IMR-90 (cell line): ENCODE measurements at regions not wholly inside any gene's neighbourhood (a gene's known extent, or its start where the extent isn't known, plus 50 kb on each side); places are given as distances from the start of the nearest gene placed in this dataset.

Experiments used
- ATAC-seq: fragments of 200-7000 bp; cut with Tn5 transposase; 2 replicates; pipeline ENCODE4 v1.9.1; 2020; ENCODE audit warnings: low read depth, mild to moderate bottlenecking, moderate library complexity
- BruUV-seq: library from RNA; stranded (reverse); fragments of 400-500 nt; replicated peaks from 2 replicates; lab custom pipeline; 2021; lab: Mats Ljungman, UMichigan
- CTCF ChIA-PET: fragments of 300-600 bp; formaldehyde crosslinking; extraction: SDS; loops from one replicate; lab custom pipeline; 2021; ENCODE audit warnings: antibody characterized with exemption; lab: Yijun Ruan, JAX
- POLR2A ChIA-PET: fragments of 300-600 bp; sonication (Branson Sonifier 250); formaldehyde crosslinking; loops from one replicate; lab custom pipeline; 2022; ENCODE audit warnings: antibody characterized with exemption; ENCODE audit not compliant: unreplicated experiment; lab: Charles Lee
- DNase-seq: peaks from one replicate; pipeline ENCODE4 v3.0.0; 2013
- H2AFZ ChIP-seq: replicated peaks from 2 replicates; pipeline ENCODE3; 2013; ENCODE audit warnings: low read length, mild to moderate bottlenecking; ENCODE audit not compliant: poor library complexity
- H2AK5ac ChIP-seq: 2 replicates; pipeline ENCODE4 v1.6.1; 2013; ENCODE audit warnings: low read depth, low read length, inconsistent platforms
- H2AK9ac ChIP-seq: replicated peaks from 2 replicates; pipeline ENCODE3; 2013; ENCODE audit warnings: mild to moderate bottlenecking, low read depth, low read length, moderate library complexity; ENCODE audit not compliant: poor library complexity
- H2BK120ac ChIP-seq: 2 replicates; pipeline ENCODE4 v1.6.1; 2013; ENCODE audit warnings: low read depth, low read length, inconsistent platforms
- H2BK15ac ChIP-seq: 3 replicates; pipeline ENCODE4 v1.6.1; 2013; ENCODE audit warnings: low read depth, low read length, inconsistent platforms
- H2BK20ac ChIP-seq: 2 replicates; pipeline ENCODE4 v1.6.1; 2013; ENCODE audit warnings: low read depth, mild to moderate bottlenecking, inconsistent platforms, low read length, moderate library complexity
- H2BK5ac ChIP-seq: 2 replicates; pipeline ENCODE4 v1.6.1; 2013; ENCODE audit warnings: mild to moderate bottlenecking, low read depth, low read length, inconsistent platforms; ENCODE audit not compliant: poor library complexity, severe bottlenecking
- H3K14ac ChIP-seq: replicated peaks from 2 replicates; pipeline ENCODE4 v1.6.1; 2013; ENCODE audit warnings: low read depth, low read length, inconsistent platforms
- H3K18ac ChIP-seq: 2 replicates; pipeline ENCODE4 v1.6.1; 2013; ENCODE audit warnings: low read depth, low read length, control low read depth
- H3K23ac ChIP-seq: 2 replicates; pipeline ENCODE4 v1.6.1; 2013; ENCODE audit warnings: low read depth, low read length, inconsistent platforms
- H3K27ac ChIP-seq: 2 replicates; pipeline ENCODE4 v1.5.1; 2013; ENCODE audit warnings: mild to moderate bottlenecking, control low read depth, low read length; ENCODE audit not compliant: insufficient read depth
- H3K27me3 ChIP-seq: 2 replicates; pipeline ENCODE4 v1.6.1; 2013; ENCODE audit warnings: low read length; ENCODE audit not compliant: control insufficient read depth, insufficient read depth
- H3K36me3 ChIP-seq: 2 replicates; pipeline ENCODE4 v1.6.1; 2013; ENCODE audit warnings: low read length, mixed read lengths; ENCODE audit not compliant: control insufficient read depth, insufficient read depth
- H3K4ac ChIP-seq: 2 replicates; pipeline ENCODE4 v1.6.1; 2013; ENCODE audit warnings: low read depth, low read length, inconsistent platforms
- H3K4me1 ChIP-seq: 2 replicates; pipeline ENCODE4 v1.6.1; 2013; ENCODE audit warnings: low read length, mixed read lengths; ENCODE audit not compliant: control insufficient read depth, insufficient read depth
- H3K4me2 ChIP-seq: 2 replicates; pipeline ENCODE4 v1.6.1; 2013; ENCODE audit warnings: low read depth, mild to moderate bottlenecking, control low read depth, low read length, moderate library complexity
- H3K4me3 ChIP-seq: 2 replicates; pipeline ENCODE4 v1.5.1; 2013; ENCODE audit warnings: low read depth, mild to moderate bottlenecking, control low read depth, low read length, moderate library complexity; ENCODE audit not compliant: insufficient read depth
- H3K56ac ChIP-seq: 2 replicates; pipeline ENCODE4 v1.6.1; 2013; ENCODE audit warnings: low read length, inconsistent platforms; ENCODE audit not compliant: insufficient read depth; ENCODE audit errors: extremely low read depth
- H3K79me1 ChIP-seq, 2 experiments: 2 replicates each; pipeline ENCODE4 v1.6.1; 2013; ENCODE audit warnings: low read length in 2 of 2, inconsistent platforms in 1 of 2, low read depth in 1 of 2
- H3K9ac ChIP-seq: 2 replicates; pipeline ENCODE4 v1.6.1; 2013; ENCODE audit warnings: low read depth, low read length, control low read depth
- H3K9me1 ChIP-seq: 2 replicates; pipeline ENCODE4 v1.6.1; 2013; ENCODE audit warnings: low read length, inconsistent platforms; ENCODE audit not compliant: insufficient read depth
- H3K9me3 ChIP-seq: 2 replicates; pipeline ENCODE4 v1.6.1; 2013; ENCODE audit warnings: low read length; ENCODE audit not compliant: control insufficient read depth, insufficient read depth
- H4K20me1 ChIP-seq: 2 replicates; pipeline ENCODE4 v1.6.1; 2013; ENCODE audit warnings: low read length, inconsistent platforms; ENCODE audit not compliant: insufficient read depth
- H4K5ac ChIP-seq: 2 replicates; pipeline ENCODE4 v1.6.1; 2013; ENCODE audit warnings: mild to moderate bottlenecking, low read depth, low read length, control low read depth
- H4K8ac ChIP-seq, 2 experiments: 2 replicates each; pipeline ENCODE4 v1.6.1; 2013; ENCODE audit warnings: low read depth in 2 of 2, low read length in 2 of 2, control low read depth in 1 of 2, inconsistent platforms in 1 of 2
- H4K91ac ChIP-seq: 2 replicates; pipeline ENCODE4 v1.6.1; 2013; ENCODE audit warnings: low read depth, low read length, inconsistent platforms; ENCODE audit not compliant: insufficient read depth
- CEBPB ChIP-seq: IDR thresholded peaks from 2 replicates; pipeline ENCODE4 v1.6.1; 2012; ENCODE audit warnings: low read depth, low read length, improper control_type of control experiment
- ELK1 ChIP-seq: fragments of 150-350 bp; IDR thresholded peaks from 2 replicates; pipeline ENCODE4 v1.6.1; 2016; ENCODE audit warnings: low read depth, mild to moderate bottlenecking, low read length, moderate library complexity, borderline replicate concordance
- WGBS, 2 experiments: methylation state at CpG; one replicate each; pipeline versions ENCODE4 v1.1.5 to v1.1.7; 2013; ENCODE audit warnings: missing lambda C conversion rate in 2 of 2; ENCODE audit not compliant: insufficient read length in 1 of 2; ENCODE audit errors: extremely low coverage in 2 of 2; 5-methylcytosine and 5-hydroxymethylcytosine counted together
- dilution Hi-C: fragments of 300-500 bp; cut with HindIII; formaldehyde crosslinking; loops from one replicate; pipeline ENCODE4 v1.14.3; 2018; ENCODE audit warnings: low sequenced_read_pairs; ENCODE audit not compliant: unreplicated experiment
- in situ Hi-C: fragments of 300-500 bp; cut with MboI; formaldehyde crosslinking; loops from 3 replicates; pipeline ENCODE4 v1.14.3; 2019; ENCODE audit warnings: low sequenced_read_pairs, inconsistent platforms, mixed read lengths
- intact Hi-C: fragments of 100-400 bp; cut with micrococcal nuclease; formaldehyde crosslinking; loops from 2 replicates; pipeline ENCODE4 v1.10.0; 2022

DNA sequence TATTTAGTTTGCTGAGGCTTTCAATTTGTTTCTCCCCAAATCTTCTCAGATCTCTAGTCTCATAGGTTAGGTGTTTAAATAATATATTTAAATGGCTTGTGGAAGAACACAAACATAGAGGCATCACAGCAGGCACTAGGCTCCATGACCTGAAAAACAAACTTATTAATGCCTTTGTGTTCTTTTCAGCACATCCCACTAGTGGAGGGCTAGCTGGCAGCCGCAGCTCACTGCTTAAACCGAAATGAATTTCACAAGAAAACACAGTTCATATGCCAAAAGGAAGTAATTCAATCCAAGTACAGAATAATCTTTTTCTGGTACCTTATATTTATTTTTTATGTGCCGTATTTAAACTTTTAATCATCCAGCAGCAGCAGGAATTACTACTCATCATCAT is 382.5 kb downstream of the PLK2 start:
- H3K56ac ChIP-seq, result no peak overlapping the region
- no peak for DNase-seq
- no peaks in the 10 kb centered on the region for H3K9me3 ChIP-seq
- no peaks in the 10 kb centered on the region for H3K27me3 ChIP-seq
- H3K4ac ChIP-seq, result no peak overlapping the region
- no peak overlapping the region for H3K27ac ChIP-seq
- no peak overlapping the region for H3K4me2 ChIP-seq
- H2BK15ac ChIP-seq, result no peak overlapping the region
- no TSS peak for BruUV-seq
- peaks cover 2% of the 10 kb centered on the region; the same call in 1 of the 2 replicates for H3K4me1 ChIP-seq
- no peak overlapping the region for H2BK20ac ChIP-seq
- no peak overlapping the region for H2BK5ac ChIP-seq
- dilution Hi-C loops, result no loop called here
- no peak overlapping the region for H4K5ac ChIP-seq
- TF ChIP-seq ELK1 (no peak), CEBPB (no peak)
- no peak overlapping the region for H2AFZ ChIP-seq
- H3K23ac ChIP-seq, result no peak overlapping the region
- no peaks in the 10 kb centered on the region for H3K79me1 ChIP-seq
- no peak overlapping the region for H3K14ac ChIP-seq
- no peak for ATAC-seq
- no peaks in the 10 kb centered on the region for H3K36me3 ChIP-seq
- H4K8ac ChIP-seq, result no peak overlapping the region
- H2AK5ac ChIP-seq, result no peak overlapping the region
- no peak overlapping the region for H3K4me3 ChIP-seq
- H2BK120ac ChIP-seq, result no peak overlapping the region
- WGBS, 2 experiments, result no CpG with 5 or more reads among the region's 3 CpGs
- POLR2A ChIA-PET, result no interaction called here
- intact Hi-C loops, result no loop called here
- CTCF ChIA-PET, result no interaction called here
- in situ Hi-C loops, result no loop called here
- H3K9ac ChIP-seq, result no peak overlapping the region
- H3K9me1 ChIP-seq, result no peaks in the 10 kb centered on the region
- H3K18ac ChIP-seq, result no peak overlapping the region
- H2AK9ac ChIP-seq, result no peak overlapping the region
- no peak overlapping the region for H4K91ac ChIP-seq
- H4K20me1 ChIP-seq, result no peaks in the 10 kb centered on the region
